HCT116 (cell line): ENCODE measurements at regions not wholly inside any gene's neighbourhood (a gene's known extent, or its start where the extent isn't known, plus 50 kb on each side); places are given as distances from the start of the nearest gene placed in this dataset.

Experiments used
- EZH2 ChIP-seq: fragments of 200-600 bp; sonication (generic); IDR thresholded peaks from 2 replicates; pipeline ENCODE4 v1.6.1; 2017; ENCODE audit warnings: antibody characterized with exemption, mixed run types
- EZH2phosphoT487 ChIP-seq: fragments of 200-600 bp; IDR thresholded peaks from 2 replicates; pipeline ENCODE4 v1.6.1; 2018; ENCODE audit warnings: antibody characterized with exemption, borderline replicate concordance
- ZBTB33 ChIP-seq: IDR thresholded peaks from 2 replicates; pipeline ENCODE4 v1.6.1; 2011; ENCODE audit warnings: mild to moderate bottlenecking, low read length, moderate library complexity; ENCODE audit not compliant: insufficient replicate concordance; ENCODE audit errors: extremely low read depth
- ZFX ChIP-seq: fragments of 450-650 bp; IDR thresholded peaks from 2 replicates; pipeline ENCODE4 v1.6.1; 2017

- no peak for TF ChIP-seq EZH2
- TF ChIP-seq ZBTB33: no peak
- TF ChIP-seq ZFX: no peak
- TF ChIP-seq EZH2phosphoT487: no peak
Observed at GRCh38 chr10:55168343-55168742, 367.3 kb upstream of the PCDH15 start.
